Thymus (tissue), 11 donors: ENCODE measurements at regions not wholly inside any gene's neighbourhood (a gene's known extent, or its start where the extent isn't known, plus 50 kb on each side); places are given as distances from the start of the nearest gene placed in this dataset.

Source experiments
- DNase-seq, 9 donors: peaks; one replicate each; pipeline ENCODE4 v3.0.0-alpha.2; 2013; ENCODE audit warnings: low spot score in 9 of 9, low read depth in 6 of 9, missing footprints in 1 of 9
- H3K27ac ChIP-seq, 2 donors: one replicate each; pipeline ENCODE4 v1.5.1; 2013; ENCODE audit warnings: control low read depth in 1 of 2, low read depth in 1 of 2, low read length in 1 of 2, mild to moderate bottlenecking in 1 of 2, moderate library complexity in 1 of 2
- H3K27me3 ChIP-seq, 2 donors: one replicate each; pipeline ENCODE4 v1.5.1; 2013; ENCODE audit warnings: low read length in 1 of 2; ENCODE audit not compliant: control insufficient read depth in 2 of 2, insufficient read depth in 1 of 2
- H3K36me3 ChIP-seq, 2 donors: one replicate each; pipeline ENCODE4 v1.5.1; 2013; ENCODE audit warnings: low read length in 1 of 2, mild to moderate bottlenecking in 1 of 2, moderate library complexity in 1 of 2; ENCODE audit not compliant: control insufficient read depth in 2 of 2, insufficient read depth in 2 of 2
- H3K4me1 ChIP-seq, 2 donors: one replicate each; pipeline ENCODE4 v1.5.1; 2013; ENCODE audit warnings: low read length in 2 of 2; ENCODE audit not compliant: control insufficient read depth in 2 of 2, insufficient read depth in 2 of 2
- H3K4me3 ChIP-seq, 2 donors: one replicate each; pipeline ENCODE4 v1.5.1; 2013; ENCODE audit warnings: low read length in 2 of 2, control low read depth in 1 of 2, mild to moderate bottlenecking in 1 of 2
- H3K9me3 ChIP-seq, 2 donors: one replicate each; pipeline ENCODE4 v1.5.1; 2013; ENCODE audit warnings: low read length in 1 of 2, mild to moderate bottlenecking in 1 of 2; ENCODE audit not compliant: control insufficient read depth in 2 of 2, insufficient read depth in 1 of 2
- WGBS: extraction: QIAGEN DNeasy Blood & Tissue Kit; methylation state at CpG from one replicate; pipeline ENCODE4 v1.1.7; 2013; 5-methylcytosine and 5-hydroxymethylcytosine counted together
- donor health status: healthy.

- WGBS: 77% methylated on average over 3 of the region's 3 CpGs
- Histone ChIP-seq H3K27me3 (no peaks in the 10 kb centered on the region), H3K9me3 (peaks cover 0 to 1% of the 10 kb centered on the region in 2 donors), H3K27ac (no peak overlapping the region), H3K4me3 (no peak overlapping the region), H3K36me3 (no peaks in the 10 kb centered on the region), H3K4me1 (no peaks in the 10 kb centered on the region)
- no peak for DNase-seq
Measured at GRCh38 chr17:56087199-56087598, 66.1 kb upstream of the ANKFN1 start.

- H3K27me3 ChIP-seq: no peaks in the 10 kb centered on the region
- no peaks in the 10 kb centered on the region for H3K36me3 ChIP-seq
- H3K4me1 ChIP-seq: no peaks in the 10 kb centered on the region
- no peak overlapping the region for H3K4me3 ChIP-seq
- 77% methylated on average over 3 of the region's 3 CpGs for WGBS
- DNase-seq: no peak
- H3K27ac ChIP-seq: no peak overlapping the region
- H3K9me3 ChIP-seq: no peaks in the 10 kb centered on the region
Measured at GRCh38 chr17:56096026-56096810, 57.1 kb upstream of the ANKFN1 start.

- Histone ChIP-seq H3K4me1 (no peaks in the 10 kb centered on the region), H3K9me3 (no peaks in the 10 kb centered on the region), H3K36me3 (no peaks in the 10 kb centered on the region), H3K27ac (no peak overlapping the region), H3K4me3 (no peak overlapping the region), H3K27me3 (no peaks in the 10 kb centered on the region)
- WGBS: 85% methylated on average over 4 of the region's 4 CpGs
- no peak for DNase-seq
Measured at GRCh38 chr17:56098746-56099145, 54.5 kb upstream of the ANKFN1 start.

- Histone ChIP-seq H3K4me3 (no peak overlapping the region), H3K36me3 (no peaks in the 10 kb centered on the region), H3K27me3 (no peaks in the 10 kb centered on the region), H3K4me1 (no peaks in the 10 kb centered on the region), H3K27ac (no peak overlapping the region), H3K9me3 (no peaks in the 10 kb centered on the region)
- DNase-seq: no peak
- 94% methylated on average over 5 of the region's 5 CpGs for WGBS
Measured at GRCh38 chr17:56099649-56100048, 53.6 kb upstream of the ANKFN1 start.
